Neural progenitor cell (in vitro differentiated cells): ENCODE measurements at regions not wholly inside any gene's neighbourhood (a gene's known extent, or its start where the extent isn't known, plus 50 kb on each side); places are given as distances from the start of the nearest gene placed in this dataset.

Source experiments
- CTCF ChIP-seq: fragments of 200-600 bp; sonication (generic); IDR thresholded peaks from 2 replicates; pipeline ENCODE4 v1.5.1; 2017; ENCODE audit warnings: antibody characterized with exemption, mild to moderate bottlenecking
- EZH2 ChIP-seq: fragments of 200-600 bp; sonication (generic); IDR thresholded peaks from 2 replicates; pipeline ENCODE4 v1.6.1; 2017; ENCODE audit warnings: antibody characterized with exemption, mild to moderate bottlenecking, moderate library complexity

- TF ChIP-seq CTCF (no peak), EZH2 (no peak)
Observed at GRCh38 chr4:117949621-117950020, 84.7 kb upstream of the NDST3 start.
